ENCODE measurements at regions not wholly inside any gene's neighbourhood (a gene's known extent, or its start where the extent isn't known, plus 50 kb on each side); places are given as distances from the start of the nearest gene placed in this dataset.

- TF ChIP-seq ZSCAN5A (CRISPR knock-in tag; IDR thresholded peaks at IDR 0.05; ENCODE audit: borderline replicate concordance), result peak; percentile 27; the same call in 1 of the 2 replicates
- TF ChIP-seq MAZ (IDR thresholded peaks at IDR 0.05; ENCODE audit: borderline replicate concordance, low read depth, low read length), result no peak
- no peak for TF ChIP-seq MAZ (CRISPR knock-in tag; IDR thresholded peaks at IDR 0.05; ENCODE audit: low read depth)
- TF ChIP-seq, protein P1, sequence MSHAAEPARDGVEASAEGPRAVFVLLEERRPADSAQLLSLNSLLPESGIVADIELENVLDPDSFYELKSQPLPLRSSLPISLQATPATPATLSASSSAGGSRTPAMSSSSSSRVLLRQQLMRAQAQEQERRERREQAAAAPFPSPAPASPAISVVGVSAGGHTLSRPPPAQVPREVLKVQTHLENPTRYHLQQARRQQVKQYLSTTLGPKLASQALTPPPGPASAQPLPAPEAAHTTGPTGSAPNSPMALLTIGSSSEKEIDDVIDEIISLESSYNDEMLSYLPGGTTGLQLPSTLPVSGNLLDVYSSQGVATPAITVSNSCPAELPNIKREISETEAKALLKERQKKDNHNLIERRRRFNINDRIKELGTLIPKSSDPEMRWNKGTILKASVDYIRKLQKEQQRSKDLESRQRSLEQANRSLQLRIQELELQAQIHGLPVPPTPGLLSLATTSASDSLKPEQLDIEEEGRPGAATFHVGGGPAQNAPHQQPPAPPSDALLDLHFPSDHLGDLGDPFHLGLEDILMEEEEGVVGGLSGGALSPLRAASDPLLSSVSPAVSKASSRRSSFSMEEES (CRISPR knock-in tag; IDR thresholded peaks at IDR 0.05), result no peak
- TF ChIP-seq NR2F1 (CRISPR knock-in tag; IDR thresholded peaks at IDR 0.05), result no peak
- TF ChIP-seq HMG20B (CRISPR knock-in tag; conservative IDR thresholded peaks at IDR 0.05), result peak; percentile 80
- TF ChIP-seq ARNTL (CRISPR knock-in tag; IDR thresholded peaks at IDR 0.05), result no peak
- peak; percentile 89 for TF ChIP-seq ARID3A (IDR thresholded peaks at IDR 0.05; ENCODE audit: low read depth, low read length)
- peak; percentile 94 for TF ChIP-seq CEBPB (IDR thresholded peaks at IDR 0.05; ENCODE audit: borderline replicate concordance, low read depth, low read length)
- TF ChIP-seq SALL1 (CRISPR knock-in tag; IDR thresholded peaks at IDR 0.05), result peak; percentile 19; the same call in 1 of the 2 replicates
- TF ChIP-seq ZNF431 (CRISPR knock-in tag; IDR thresholded peaks at IDR 0.05; ENCODE audit: borderline replicate concordance, low read depth), result no peak
- TF ChIP-seq ZNF30 (CRISPR knock-in tag; IDR thresholded peaks at IDR 0.05), result no peak
- TF ChIP-seq MZF1 (CRISPR knock-in tag; IDR thresholded peaks at IDR 0.05; ENCODE audit: borderline replicate concordance), result no peak
- peak; percentile 54; the same call in 1 of the 2 replicates for TF ChIP-seq REPIN1 (CRISPR knock-in tag; IDR thresholded peaks at IDR 0.05; ENCODE audit: borderline replicate concordance, low read depth)
- peak; percentile 56 for TF ChIP-seq CTCF (CRISPR knock-in tag; IDR thresholded peaks at IDR 0.05)
- peak; percentile 75 for TF ChIP-seq ISL2 (CRISPR knock-in tag; IDR thresholded peaks at IDR 0.05)
- no peak for TF ChIP-seq ZNF747 (CRISPR knock-in tag; IDR thresholded peaks at IDR 0.05; ENCODE audit: borderline replicate concordance)
- TF ChIP-seq ZNF121 (CRISPR knock-in tag; IDR thresholded peaks at IDR 0.05), result no peak
- peak; percentile 53; the same call in 1 of the 2 replicates for TF ChIP-seq ATF2 (CRISPR knock-in tag; IDR thresholded peaks at IDR 0.05)
- no peak for TF ChIP-seq FOXP1 (IDR thresholded peaks at IDR 0.05)
- no peak for TF ChIP-seq FOXP1 (CRISPR knock-in tag; IDR thresholded peaks at IDR 0.05)
- TF ChIP-seq ZFP91 (CRISPR knock-in tag; IDR thresholded peaks at IDR 0.05; ENCODE audit: borderline replicate concordance), result no peak
These were observed 91.2 kb upstream of the SEM1 start (continued) for GRCh38 chr7:96800824-96801223.
